OCI-LY3 (cell line): ENCODE measurements at regions not wholly inside any gene's neighbourhood (a gene's known extent, or its start where the extent isn't known, plus 50 kb on each side); places are given as distances from the start of the nearest gene placed in this dataset.

Experiments
- EZH2phosphoT487 ChIP-seq: fragments of 200-600 bp; shearing (Covaris generic); IDR thresholded peaks from 2 replicates; pipeline ENCODE4 v1.6.1; 2018; ENCODE audit warnings: antibody characterized with exemption, mixed run types, low read depth
- TF ChIP-seq, protein P1 (sequence below): fragments of 200-600, 300-600 bp; sonication (generic); IDR thresholded peaks from 2 replicates; pipeline ENCODE4 v1.5.1; 2014; ENCODE audit warnings: antibody characterized with exemption, low read length, low read depth

DNA sequence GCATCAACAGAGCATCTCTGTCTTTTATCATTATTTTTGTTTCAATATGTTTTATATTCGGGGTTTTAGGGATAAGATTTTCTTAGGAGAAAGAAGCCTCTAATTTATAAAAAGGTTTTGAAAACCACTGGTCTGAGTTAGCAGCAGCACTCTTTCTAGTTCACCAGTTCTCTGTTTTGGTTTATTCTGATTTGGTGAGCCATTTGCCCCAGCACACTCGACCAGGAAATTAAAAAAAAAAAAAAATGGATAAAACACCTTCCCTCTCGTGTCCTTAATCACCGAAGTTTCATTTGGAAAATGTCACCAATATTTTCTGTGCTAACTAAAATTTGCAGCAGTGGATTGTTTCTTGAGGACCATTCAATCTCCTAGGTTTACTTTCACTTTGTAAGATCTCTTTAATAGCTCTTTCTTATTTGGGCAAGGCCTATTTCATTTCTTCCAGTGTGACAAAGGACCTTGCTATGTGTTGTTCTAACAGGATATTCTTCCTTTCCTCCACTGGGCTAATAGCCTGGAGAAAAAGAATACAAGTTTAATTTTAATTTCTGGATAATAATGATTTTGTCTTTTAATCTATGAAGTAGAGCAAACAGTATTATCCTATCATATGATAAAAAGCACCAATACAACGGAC, 57.8 kb upstream of the ANXA1 start:
- TF ChIP-seq, protein P1, sequence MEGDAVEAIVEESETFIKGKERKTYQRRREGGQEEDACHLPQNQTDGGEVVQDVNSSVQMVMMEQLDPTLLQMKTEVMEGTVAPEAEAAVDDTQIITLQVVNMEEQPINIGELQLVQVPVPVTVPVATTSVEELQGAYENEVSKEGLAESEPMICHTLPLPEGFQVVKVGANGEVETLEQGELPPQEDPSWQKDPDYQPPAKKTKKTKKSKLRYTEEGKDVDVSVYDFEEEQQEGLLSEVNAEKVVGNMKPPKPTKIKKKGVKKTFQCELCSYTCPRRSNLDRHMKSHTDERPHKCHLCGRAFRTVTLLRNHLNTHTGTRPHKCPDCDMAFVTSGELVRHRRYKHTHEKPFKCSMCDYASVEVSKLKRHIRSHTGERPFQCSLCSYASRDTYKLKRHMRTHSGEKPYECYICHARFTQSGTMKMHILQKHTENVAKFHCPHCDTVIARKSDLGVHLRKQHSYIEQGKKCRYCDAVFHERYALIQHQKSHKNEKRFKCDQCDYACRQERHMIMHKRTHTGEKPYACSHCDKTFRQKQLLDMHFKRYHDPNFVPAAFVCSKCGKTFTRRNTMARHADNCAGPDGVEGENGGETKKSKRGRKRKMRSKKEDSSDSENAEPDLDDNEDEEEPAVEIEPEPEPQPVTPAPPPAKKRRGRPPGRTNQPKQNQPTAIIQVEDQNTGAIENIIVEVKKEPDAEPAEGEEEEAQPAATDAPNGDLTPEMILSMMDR = no peak
- TF ChIP-seq EZH2phosphoT487 = no peak
